Large intestine (tissue), 3 donors: ENCODE measurements at regions not wholly inside any gene's neighbourhood (a gene's known extent, or its start where the extent isn't known, plus 50 kb on each side); places are given as distances from the start of the nearest gene placed in this dataset.
"Not testable (repeated sequence)": the region's sequence is repeated elsewhere in the genome, so short reads cannot be mapped to it uniquely, and the experiment has no call there.

ENCODE experiments used
- DNase-seq, 2 donors: peaks; one replicate each; pipeline versions ENCODE4 v3.0.0 to v3.0.0-alpha.2; 2013
- H3K27ac ChIP-seq: one replicate; pipeline ENCODE4 v1.5.1; 2013; ENCODE audit warnings: low read length
- H3K27me3 ChIP-seq: 2 replicates; pipeline ENCODE4 v1.6.1; 2013; ENCODE audit warnings: low read length; ENCODE audit not compliant: control insufficient read depth, insufficient read depth
- H3K36me3 ChIP-seq: 2 replicates; pipeline ENCODE4 v1.6.1; 2013; ENCODE audit warnings: low read length; ENCODE audit not compliant: control insufficient read depth, insufficient read depth
- H3K4me1 ChIP-seq: one replicate; pipeline ENCODE4 v1.6.1; 2013; ENCODE audit warnings: low read length; ENCODE audit not compliant: control insufficient read depth, insufficient read depth
- H3K4me3 ChIP-seq: one replicate; pipeline ENCODE4 v1.5.1; 2013; ENCODE audit warnings: low read length
- H3K9me3 ChIP-seq: one replicate; pipeline ENCODE4 v1.6.1; 2013; ENCODE audit warnings: mild to moderate bottlenecking, low read depth, low read length, moderate library complexity; ENCODE audit not compliant: control insufficient read depth
- WGBS: methylation state at CpG from one replicate; pipeline ENCODE4 v1.1.5; 2013; ENCODE audit warnings: low lambda C conversion rate; ENCODE audit not compliant: insufficient coverage; 5-methylcytosine and 5-hydroxymethylcytosine counted together

DNA sequence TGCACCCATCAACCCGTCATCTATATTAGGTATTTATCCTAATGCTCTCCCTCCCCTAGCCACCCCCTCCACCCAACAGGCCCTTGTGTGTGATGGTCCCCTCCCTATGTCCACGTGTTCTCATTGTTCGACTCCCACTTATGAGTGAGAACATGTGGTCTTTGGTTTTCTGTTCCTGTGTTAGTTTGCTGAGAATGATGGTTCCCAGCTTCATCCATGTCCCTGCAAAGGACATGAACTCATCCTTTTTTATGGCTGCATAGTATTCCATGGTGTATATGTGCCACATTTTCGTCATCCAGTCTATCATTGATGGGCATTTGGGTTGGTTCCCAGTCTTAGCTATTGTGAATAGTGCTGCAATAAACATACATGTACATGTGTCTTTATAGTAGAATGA, 253.4 kb downstream of the FOXD2 start:
- not testable (repeated sequence) for H3K9me3 ChIP-seq, H3K36me3 ChIP-seq, DNase-seq, H3K27me3 ChIP-seq, H3K4me1 ChIP-seq, H3K27ac ChIP-seq, H3K4me3 ChIP-seq
- no CpG with 5 or more reads among the region's 4 CpGs for WGBS

GRCh38 chr1:47692196-47692595, 254.4 kb downstream of the FOXD2 start:
- WGBS = no CpG with 5 or more reads among the region's 7 CpGs
- Histone ChIP-seq H3K27me3 (no peaks in the 10 kb centered on the region), H3K4me3 (no peak overlapping the region), H3K27ac (no peak overlapping the region), H3K9me3 (no peaks in the 10 kb centered on the region), H3K4me1 (peaks cover 17% of the 10 kb centered on the region), H3K36me3 (no peaks in the 10 kb centered on the region)
- no peak for DNase-seq

- H3K4me3 ChIP-seq = no peak overlapping the region
- H3K27me3 ChIP-seq = no peaks in the 10 kb centered on the region
- no CpG with 5 or more reads among the region's 8 CpGs for WGBS
- H3K4me1 ChIP-seq = peaks cover 25% of the 10 kb centered on the region
- H3K9me3 ChIP-seq = no peaks in the 10 kb centered on the region
- H3K27ac ChIP-seq = no peak overlapping the region
- no peaks in the 10 kb centered on the region for H3K36me3 ChIP-seq
- no peak for DNase-seq
These were observed 255.3 kb downstream of the FOXD2 start for GRCh38 chr1:47693115-47693514.

- no CpG with 5 or more reads among the region's 14 CpGs for WGBS
- Histone ChIP-seq H3K9me3 (no peaks in the 10 kb centered on the region), H3K27ac (no peak overlapping the region), H3K4me3 (no peak overlapping the region), H3K36me3 (no peaks in the 10 kb centered on the region), H3K4me1 (peaks cover 36% of the 10 kb centered on the region), H3K27me3 (no peaks in the 10 kb centered on the region)
- no peak for DNase-seq
These were observed 256.4 kb downstream of the FOXD2 start for GRCh38 chr1:47694011-47694890.

DNA sequence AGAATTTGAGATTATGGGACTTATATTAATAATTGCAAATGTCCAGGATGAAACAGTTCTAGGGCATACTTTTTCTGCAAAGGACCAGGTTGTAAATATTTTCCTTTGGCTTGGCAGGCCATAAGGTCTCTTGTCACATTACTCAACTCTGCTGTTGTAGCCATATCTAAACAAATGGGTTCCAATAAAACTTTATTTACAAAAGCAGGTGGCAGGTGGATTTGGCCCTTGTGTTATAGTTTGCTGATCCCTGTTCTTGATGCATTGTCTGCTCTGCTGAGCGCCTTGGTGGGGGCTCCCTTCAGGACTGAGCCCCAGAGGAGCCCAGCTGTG, 258.5 kb downstream of the FOXD2 start:
- no peaks in the 10 kb centered on the region for H3K9me3 ChIP-seq

GRCh38 chr1:47696737-47697441, 259.0 kb downstream of the FOXD2 start:
- peak overlapping the region; percentile 94 for H3K27ac ChIP-seq
- DNase-seq = peak; percentile 55 to 85
- WGBS = no CpG with 5 or more reads among the region's 6 CpGs

More for the DNA sequence above, 258.5 kb downstream of the FOXD2 start:
- Histone ChIP-seq H3K27ac (peak overlapping the region; percentile 94), H3K27me3 (no peaks in the 10 kb centered on the region), H3K4me3 (no peak overlapping the region), H3K36me3 (no peaks in the 10 kb centered on the region), H3K4me1 (peaks cover 50% of the 10 kb centered on the region)
- no peak for DNase-seq
- WGBS = no CpG with 5 or more reads among the region's 1 CpG

DNA sequence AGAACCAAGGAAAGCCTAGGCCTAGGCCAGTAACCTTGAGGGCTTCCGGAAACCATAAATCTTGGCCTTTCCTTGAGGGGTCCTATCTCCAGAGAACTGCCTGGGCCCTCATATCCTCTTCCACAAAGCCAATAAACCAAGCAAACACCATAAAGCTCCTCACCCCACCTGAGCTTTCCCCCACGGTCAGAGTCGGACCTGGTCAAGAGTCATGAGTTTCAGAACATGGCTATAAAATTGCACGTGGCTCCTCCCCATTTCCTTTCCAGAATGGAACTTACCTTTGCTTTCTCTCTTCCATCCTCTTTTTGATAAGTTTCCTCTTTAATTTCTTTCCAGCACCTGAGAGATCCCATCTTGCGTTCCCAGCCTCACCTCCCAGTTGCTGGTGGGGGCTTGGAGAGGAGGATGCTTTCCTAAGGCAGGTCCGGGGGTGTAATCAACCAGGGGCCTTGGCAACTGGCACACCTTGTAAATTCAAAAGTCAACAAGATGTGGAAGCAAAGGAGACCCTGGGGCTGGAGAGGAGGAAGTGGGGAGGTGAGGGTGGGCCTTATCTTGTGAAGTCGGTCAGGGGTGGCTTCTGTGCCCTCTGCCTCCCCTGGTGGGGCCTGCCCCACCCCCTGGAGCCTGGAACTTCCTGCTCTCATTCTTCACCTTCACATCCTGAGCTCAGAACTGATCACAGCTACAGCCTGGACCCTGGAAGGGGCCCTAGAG, 259.9 kb downstream of the FOXD2 start:
- Histone ChIP-seq H3K4me3 (no peak overlapping the region), H3K27me3 (no peaks in the 10 kb centered on the region), H3K36me3 (no peaks in the 10 kb centered on the region), H3K4me1 (peaks cover 52% of the 10 kb centered on the region), H3K9me3 (no peaks in the 10 kb centered on the region), H3K27ac (peak overlapping the region; percentile 94)
- peak; percentile 90 to 96 for DNase-seq
- WGBS = 40% methylated on average over 1 of the region's 7 CpGs

More at GRCh38 chr1:47696737-47697441, 259.0 kb downstream of the FOXD2 start:
- Histone ChIP-seq H3K4me1 (peaks cover 50% of the 10 kb centered on the region), H3K36me3 (no peaks in the 10 kb centered on the region), H3K4me3 (no peak overlapping the region), H3K27me3 (no peaks in the 10 kb centered on the region), H3K9me3 (no peaks in the 10 kb centered on the region)

DNA sequence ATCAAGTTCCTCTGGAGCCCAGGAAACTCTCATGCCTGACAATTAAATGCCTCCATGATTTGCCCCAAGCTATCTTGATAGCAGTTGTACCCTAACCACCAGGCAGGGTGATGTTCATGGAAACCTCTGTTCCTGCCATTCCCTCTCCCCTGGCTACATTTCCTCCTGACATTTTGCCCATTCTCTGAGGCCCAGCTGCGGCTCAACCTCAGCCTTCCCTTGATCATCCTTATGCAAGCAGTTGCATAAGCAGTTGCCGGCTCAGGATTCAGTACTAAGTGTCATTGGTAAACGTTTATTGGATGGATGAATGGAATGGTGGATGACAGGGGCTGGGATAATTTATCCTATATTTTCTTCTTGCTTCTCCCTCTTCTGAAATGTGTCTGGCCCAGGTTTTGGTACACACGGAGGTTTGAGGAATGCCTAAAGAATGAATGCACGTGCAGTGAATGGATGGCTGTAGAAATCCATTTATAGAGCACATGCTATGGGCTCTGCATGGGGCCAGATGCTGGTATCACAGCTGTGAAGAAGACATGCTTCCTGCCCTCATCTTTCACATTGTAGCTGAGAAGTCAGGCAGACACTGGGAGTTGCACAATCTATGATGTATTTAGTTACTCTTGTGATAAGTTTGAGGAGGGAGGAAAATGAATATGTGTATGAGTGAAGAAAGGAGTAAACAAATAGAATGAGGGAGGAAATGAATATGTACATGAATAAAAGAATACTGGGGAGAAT, 261.8 kb downstream of the FOXD2 start:
- H3K4me3 ChIP-seq = no peak overlapping the region
- no peaks in the 10 kb centered on the region for H3K36me3 ChIP-seq
- WGBS = no CpG with 5 or more reads among the region's 5 CpGs
- peaks cover 2% of the 10 kb centered on the region for H3K9me3 ChIP-seq
- DNase-seq = peak; percentile 42 to 73
- H3K27me3 ChIP-seq = no peaks in the 10 kb centered on the region
- H3K27ac ChIP-seq = peak overlapping the region; percentile 94
- H3K4me1 ChIP-seq = peaks cover 55% of the 10 kb centered on the region

DNA sequence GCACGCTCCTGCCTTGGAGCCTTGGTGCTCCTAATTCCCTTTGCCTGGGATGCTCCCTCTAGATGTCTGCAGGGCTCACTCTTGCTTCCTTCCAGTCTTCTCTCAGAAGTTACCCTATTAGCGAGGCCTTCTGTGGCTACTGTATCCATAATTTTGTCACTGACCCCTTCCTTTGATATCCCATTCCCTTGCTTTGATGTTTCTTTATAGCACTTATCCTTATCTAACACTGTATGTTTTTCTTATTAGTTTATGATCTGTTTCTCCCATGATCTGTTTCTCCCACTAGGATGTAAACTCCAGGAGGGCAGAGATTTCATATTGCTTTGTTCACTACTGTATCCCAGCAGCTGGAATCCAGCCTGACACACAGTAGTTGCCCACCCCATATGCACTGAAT, 263.4 kb downstream of the FOXD2 start:
- Histone ChIP-seq H3K4me3 (no peak overlapping the region), H3K27me3 (peaks cover 2% of the 10 kb centered on the region), H3K9me3 (peaks cover 3% of the 10 kb centered on the region), H3K4me1 (peaks cover 47% of the 10 kb centered on the region), H3K36me3 (no peaks in the 10 kb centered on the region), H3K27ac (no peak overlapping the region)
- DNase-seq = peak in 1 of 2 donors; percentile 20
- no CpG with 5 or more reads among the region's 2 CpGs for WGBS
